CD8-positive, alpha-beta memory T cell (primary cell): ENCODE measurements at regions not wholly inside any gene's neighbourhood (a gene's known extent, or its start where the extent isn't known, plus 50 kb on each side); places are given as distances from the start of the nearest gene placed in this dataset.
"Not testable (repeated sequence)": the region's sequence is repeated elsewhere in the genome, so short reads cannot be mapped to it uniquely, and the experiment has no call there.

Experiments
- CTCF ChIA-PET: fragments of 350-600 bp; sonication (Branson Sonifier 250); formaldehyde crosslinking; loops from one replicate; lab custom pipeline; 2021; ENCODE audit warnings: antibody characterized with exemption; lab: Charles Lee
- POLR2A ChIA-PET: fragments of 350-600 bp; sonication (Branson Sonifier 250); formaldehyde crosslinking; loops from one replicate; lab custom pipeline; 2021; ENCODE audit warnings: antibody characterized with exemption; lab: Charles Lee
- DNase-seq, 5 donors: peaks; one replicate each; pipeline versions ENCODE4 v3.0.0 to v3.0.0-alpha.2; 2020 to 2022; ENCODE audit warnings: mixed read lengths in 1 of 5
- H3K27ac ChIP-seq: one replicate; pipeline ENCODE4 v1.7.0; 2013; ENCODE audit warnings: low read depth, mild to moderate bottlenecking, low read length, moderate library complexity
- H3K27me3 ChIP-seq: 2 replicates; pipeline ENCODE4 v1.7.0; 2013; ENCODE audit warnings: low read length, mild to moderate bottlenecking; ENCODE audit not compliant: insufficient read depth, poor library complexity, severe bottlenecking
- H3K36me3 ChIP-seq: 2 replicates; pipeline ENCODE4 v1.7.0; 2013; ENCODE audit warnings: mild to moderate bottlenecking, low read length, moderate library complexity; ENCODE audit not compliant: insufficient read depth
- H3K4me1 ChIP-seq: 2 replicates; pipeline ENCODE4 v1.7.0; 2013; ENCODE audit warnings: mild to moderate bottlenecking, low read length, moderate library complexity; ENCODE audit not compliant: insufficient read depth
- H3K4me3 ChIP-seq: 2 replicates; pipeline ENCODE4 v1.7.0; 2013; ENCODE audit warnings: mild to moderate bottlenecking, low read length
- H3K9me3 ChIP-seq: 2 replicates; pipeline ENCODE4 v1.7.0; 2013; ENCODE audit warnings: mild to moderate bottlenecking, low read length
- H3K27ac Mint-ChIP-seq, 8 donors: one replicate each; pipeline ENCODE4 v1.8.0; 2020 to 2021; ENCODE audit warnings: mixed read lengths in 8 of 8, mild to moderate bottlenecking in 6 of 8, inconsistent platforms in 3 of 8, moderate library complexity in 3 of 8
- H3K27me3 Mint-ChIP-seq, 2 donors: one replicate each; pipeline ENCODE4 v1.8.0; 2020 to 2021; ENCODE audit warnings: mixed read lengths in 2 of 2, mild to moderate bottlenecking in 1 of 2, moderate library complexity in 1 of 2
- H3K36me3 Mint-ChIP-seq, 3 donors: one replicate each; pipeline ENCODE4 v1.8.0; 2020 to 2021; ENCODE audit warnings: mixed read lengths in 3 of 3, inconsistent platforms in 1 of 3, mild to moderate bottlenecking in 1 of 3
- H3K4me1 Mint-ChIP-seq, 3 donors: one replicate each; pipeline ENCODE4 v1.8.0; 2020 to 2021; ENCODE audit warnings: mixed read lengths in 3 of 3, inconsistent platforms in 1 of 3, mild to moderate bottlenecking in 1 of 3
- H3K4me3 Mint-ChIP-seq, 7 donors: one replicate each; pipeline ENCODE4 v1.8.0; 2020 to 2021; ENCODE audit warnings: mixed read lengths in 7 of 7, mild to moderate bottlenecking in 6 of 7, moderate library complexity in 4 of 7, inconsistent platforms in 2 of 7
- H3K9me3 Mint-ChIP-seq, 5 donors: one replicate each; pipeline ENCODE4 v1.8.0; 2020 to 2022; ENCODE audit warnings: mixed read lengths in 5 of 5, mild to moderate bottlenecking in 3 of 5, moderate library complexity in 2 of 5, inconsistent platforms in 1 of 5

DNA sequence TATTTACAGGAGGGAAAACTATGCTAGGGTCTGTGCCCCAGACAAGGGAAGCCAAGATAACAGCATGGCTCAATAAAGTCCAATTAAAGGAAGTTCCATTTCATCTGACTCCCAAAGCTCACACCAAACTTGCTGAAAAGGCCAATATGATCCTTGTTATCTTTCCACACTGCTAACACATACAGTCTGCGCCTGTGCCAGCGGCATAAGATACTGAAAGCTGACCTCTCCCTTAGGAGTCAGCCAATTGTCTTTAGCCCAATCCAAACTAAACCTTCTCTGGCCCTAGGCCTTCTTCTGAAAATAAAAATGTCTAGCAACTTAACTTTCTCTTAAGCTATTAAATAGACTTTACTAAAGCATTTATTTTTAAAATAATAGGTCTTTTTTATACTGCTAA lies 179.0 kb upstream of the PLD5 start:
- Mint-ChIP-seq H3K27me3 (no peaks in the 10 kb centered on the region), H3K9me3 (no peaks in the 10 kb centered on the region), H3K4me1 (no peaks in the 10 kb centered on the region), H3K27ac (no peak overlapping the region), H3K36me3 (no peaks in the 10 kb centered on the region), H3K4me3 (no peak overlapping the region)
- ChIA-PET CTCF (no interaction called here), POLR2A (no interaction called here)
- Histone ChIP-seq H3K36me3 (no peaks in the 10 kb centered on the region), H3K9me3 (no peaks in the 10 kb centered on the region), H3K27ac (no peak overlapping the region), H3K4me3 (no peak overlapping the region), H3K4me1 (no peaks in the 10 kb centered on the region), H3K27me3 (no peaks in the 10 kb centered on the region)
- DNase-seq = no peak

DNA sequence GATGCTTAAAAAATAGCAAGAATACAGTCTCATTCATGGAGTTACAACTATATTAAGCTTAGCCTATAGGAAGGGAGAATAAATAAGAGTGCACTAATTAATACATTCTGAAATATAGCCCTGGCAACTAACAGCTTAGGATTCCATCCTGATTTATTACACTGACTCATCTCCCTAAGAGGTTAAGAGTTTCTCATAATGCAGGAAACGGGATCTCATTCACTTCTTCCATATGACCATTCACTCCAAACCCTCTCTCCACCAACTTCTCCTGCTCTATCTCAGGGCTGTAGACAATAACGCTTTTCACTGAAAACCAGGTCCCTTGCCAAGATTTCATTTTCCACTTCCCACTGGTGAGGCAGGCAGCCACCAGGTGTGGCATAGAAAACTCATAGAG lies 168.5 kb upstream of the PLD5 start:
- no peak overlapping the region for H3K4me3 Mint-ChIP-seq

DNA sequence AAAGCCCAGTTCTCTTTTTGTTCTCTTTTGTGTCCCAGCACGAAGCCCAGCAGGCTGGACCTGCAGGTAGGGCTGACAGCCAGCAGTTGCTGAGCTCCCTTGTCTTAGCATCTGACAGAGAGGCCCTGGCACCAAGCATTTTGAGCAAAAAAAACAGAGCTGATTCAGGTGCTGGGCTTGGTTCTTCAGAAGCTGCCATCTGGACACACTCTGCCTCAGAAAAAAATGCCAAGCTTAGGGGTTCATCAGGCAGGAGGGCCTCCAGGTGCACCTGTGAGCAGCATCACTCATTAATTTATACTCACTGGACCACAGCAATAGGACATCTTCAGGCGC lies 167.1 kb upstream of the PLD5 start:
- H3K27me3 Mint-ChIP-seq = no peaks in the 10 kb centered on the region
- Histone ChIP-seq H3K36me3 (no peaks in the 10 kb centered on the region), H3K9me3 (no peaks in the 10 kb centered on the region), H3K4me1 (no peaks in the 10 kb centered on the region), H3K27me3 (no peaks in the 10 kb centered on the region), H3K4me3 (no peak overlapping the region), H3K27ac (no peak overlapping the region)
- no peak for DNase-seq
- H3K27ac Mint-ChIP-seq = no peak overlapping the region
- no peaks in the 10 kb centered on the region for H3K4me1 Mint-ChIP-seq
- no peaks in the 10 kb centered on the region for H3K36me3 Mint-ChIP-seq
- peaks cover 0 to 3% (median 0%) of the 10 kb centered on the region in 5 donors for H3K9me3 Mint-ChIP-seq
- CTCF ChIA-PET = no interaction called here
- POLR2A ChIA-PET = no interaction called here
- H3K4me3 Mint-ChIP-seq = no peak overlapping the region

More for the DNA sequence above, 168.5 kb upstream of the PLD5 start:
- Histone ChIP-seq H3K27ac (no peak overlapping the region), H3K4me3 (no peak overlapping the region), H3K4me1 (no peaks in the 10 kb centered on the region), H3K27me3 (no peaks in the 10 kb centered on the region), H3K36me3 (no peaks in the 10 kb centered on the region), H3K9me3 (no peaks in the 10 kb centered on the region)
- no peak for DNase-seq
- Mint-ChIP-seq H3K27ac (no peak overlapping the region), H3K4me1 (no peaks in the 10 kb centered on the region), H3K36me3 (no peaks in the 10 kb centered on the region), H3K9me3 (no peaks in the 10 kb centered on the region), H3K27me3 (peaks cover 0 to 1% of the 10 kb centered on the region in 2 donors)
- CTCF ChIA-PET = no interaction called here
- POLR2A ChIA-PET = no interaction called here

DNA sequence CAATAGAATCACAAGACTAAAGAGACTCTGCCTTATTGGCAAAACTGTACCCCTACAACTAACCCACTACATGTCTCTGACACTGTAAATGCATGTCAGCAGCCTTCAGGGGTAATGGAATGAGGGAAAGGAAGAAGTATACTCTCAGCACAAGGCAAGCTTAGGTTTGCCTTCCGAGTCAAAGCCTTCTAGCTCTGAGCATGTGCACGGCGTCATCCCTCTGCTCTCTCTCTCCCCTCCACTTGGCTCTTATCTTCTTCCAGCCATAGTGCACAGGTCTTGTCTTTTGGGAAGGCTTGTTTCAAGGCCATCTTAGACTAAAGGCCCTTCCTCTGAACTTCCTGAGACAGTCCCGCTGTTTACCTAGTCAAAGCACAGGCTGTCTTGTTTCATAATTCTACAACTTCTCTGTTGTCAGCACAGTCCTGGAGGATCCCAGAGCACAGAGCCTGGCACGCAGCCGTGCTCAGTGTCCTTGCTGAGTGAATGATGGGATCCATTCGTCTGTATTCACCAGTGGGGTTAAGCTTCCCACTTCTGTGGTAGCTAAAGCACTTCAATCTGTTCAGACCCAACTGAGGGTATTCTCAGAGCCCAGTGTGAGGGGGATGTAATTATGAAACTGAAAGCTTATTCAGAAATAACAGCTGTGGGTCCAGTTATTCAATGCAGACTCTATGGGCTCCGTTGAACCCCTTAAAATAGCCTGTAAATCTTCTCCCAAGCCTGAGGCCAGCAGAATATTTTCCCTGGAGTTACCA lies 166.5 kb upstream of the PLD5 start:
- no peaks in the 10 kb centered on the region for H3K36me3 Mint-ChIP-seq
- H3K27me3 ChIP-seq = no peaks in the 10 kb centered on the region
- peak overlapping the region in 2 of 8 donors; percentile 50 to 57 for H3K27ac Mint-ChIP-seq
- ChIA-PET CTCF (no interaction called here), POLR2A (no interaction called here)
- no peak overlapping the region for H3K4me3 Mint-ChIP-seq
- H3K9me3 ChIP-seq = no peaks in the 10 kb centered on the region
- H3K36me3 ChIP-seq = no peaks in the 10 kb centered on the region
- no peak overlapping the region for H3K27ac ChIP-seq
- no peaks in the 10 kb centered on the region for H3K4me1 Mint-ChIP-seq
- peaks cover 0 to 3% (median 0%) of the 10 kb centered on the region in 5 donors for H3K9me3 Mint-ChIP-seq
- H3K27me3 Mint-ChIP-seq = no peaks in the 10 kb centered on the region
- no peaks in the 10 kb centered on the region for H3K4me1 ChIP-seq
- no peak for DNase-seq
- H3K4me3 ChIP-seq = no peak overlapping the region

DNA sequence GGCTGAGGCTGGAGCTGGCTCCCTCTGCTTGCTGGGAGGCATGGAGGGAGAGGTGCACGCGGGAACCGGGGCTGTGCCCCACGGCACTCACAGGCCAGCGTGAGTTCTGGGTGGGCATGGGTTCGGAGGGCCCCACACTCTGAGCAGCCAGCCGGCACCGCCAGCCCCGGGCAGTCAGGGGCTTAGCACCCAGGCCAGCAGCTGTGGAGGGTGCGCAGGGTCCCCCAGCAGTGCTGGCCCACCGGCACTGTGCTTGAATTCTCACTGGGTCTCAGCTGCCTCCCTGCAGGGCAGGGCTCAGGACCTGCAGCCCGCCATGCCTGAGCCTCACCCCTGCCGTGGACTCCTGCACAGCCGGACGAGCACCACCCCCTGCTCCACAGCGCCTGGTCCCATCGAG lies 164.9 kb upstream of the PLD5 start:
- H3K27ac Mint-ChIP-seq = no peak overlapping the region
- POLR2A ChIA-PET = no interaction called here
- Histone ChIP-seq H3K36me3 (no peaks in the 10 kb centered on the region), H3K27ac (no peak overlapping the region), H3K9me3 (no peaks in the 10 kb centered on the region), H3K27me3 (no peaks in the 10 kb centered on the region), H3K4me3 (no peak overlapping the region), H3K4me1 (no peaks in the 10 kb centered on the region)
- H3K27me3 Mint-ChIP-seq = no peaks in the 10 kb centered on the region
- no peaks in the 10 kb centered on the region for H3K36me3 Mint-ChIP-seq
- H3K9me3 Mint-ChIP-seq = peaks cover 0 to 3% (median 0%) of the 10 kb centered on the region in 5 donors
- DNase-seq = peak in 1 of 5 donors; percentile 36
- H3K4me3 Mint-ChIP-seq = no peak overlapping the region
- H3K4me1 Mint-ChIP-seq = no peaks in the 10 kb centered on the region
- CTCF ChIA-PET = no interaction called here

DNA sequence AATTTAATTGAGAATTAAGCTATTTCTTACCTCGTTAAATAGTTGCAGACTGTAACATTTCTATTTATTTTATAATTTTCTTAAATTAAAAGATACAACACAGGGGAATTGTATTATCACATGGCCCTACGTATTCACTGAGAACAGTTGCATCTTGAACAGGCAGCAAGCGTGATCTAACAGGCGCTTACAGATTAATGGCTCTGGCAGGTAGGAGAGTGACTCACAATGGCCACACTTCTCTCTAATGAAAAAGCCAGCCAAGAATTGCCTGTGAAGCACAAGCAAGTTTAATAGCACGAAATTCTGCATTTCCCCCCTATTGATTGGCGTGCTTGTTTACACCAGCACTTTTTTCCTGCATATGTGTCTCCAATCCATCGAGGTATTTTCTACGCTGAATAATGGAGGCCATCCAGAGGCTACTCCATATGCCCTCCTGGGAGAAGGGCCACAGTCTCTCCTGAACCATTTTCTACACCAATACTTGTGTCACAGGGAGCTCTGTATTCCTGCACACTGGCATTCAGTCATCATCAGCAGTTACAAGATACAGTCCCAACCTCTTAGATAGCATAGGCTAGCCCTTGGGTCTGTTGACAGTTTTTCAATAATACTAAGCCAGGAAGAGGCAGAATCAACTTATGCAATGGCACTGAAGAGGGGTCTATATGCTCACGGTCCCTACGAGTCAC lies 150.6 kb upstream of the PLD5 start:
- H3K4me3 ChIP-seq = no peak overlapping the region
- no peak for DNase-seq
- Mint-ChIP-seq H3K4me3 (no peak overlapping the region), H3K9me3 (peaks cover 0 to 7% (median 0%) of the 10 kb centered on the region in 5 donors), H3K4me1 (no peaks in the 10 kb centered on the region), H3K27ac (no peak overlapping the region), H3K36me3 (no peaks in the 10 kb centered on the region), H3K27me3 (no peaks in the 10 kb centered on the region)
- H3K36me3 ChIP-seq = no peaks in the 10 kb centered on the region
- CTCF ChIA-PET = no interaction called here
- no peak overlapping the region for H3K27ac ChIP-seq
- POLR2A ChIA-PET = no interaction called here
- H3K27me3 ChIP-seq = no peaks in the 10 kb centered on the region
- no peaks in the 10 kb centered on the region for H3K9me3 ChIP-seq
- no peaks in the 10 kb centered on the region for H3K4me1 ChIP-seq

DNA sequence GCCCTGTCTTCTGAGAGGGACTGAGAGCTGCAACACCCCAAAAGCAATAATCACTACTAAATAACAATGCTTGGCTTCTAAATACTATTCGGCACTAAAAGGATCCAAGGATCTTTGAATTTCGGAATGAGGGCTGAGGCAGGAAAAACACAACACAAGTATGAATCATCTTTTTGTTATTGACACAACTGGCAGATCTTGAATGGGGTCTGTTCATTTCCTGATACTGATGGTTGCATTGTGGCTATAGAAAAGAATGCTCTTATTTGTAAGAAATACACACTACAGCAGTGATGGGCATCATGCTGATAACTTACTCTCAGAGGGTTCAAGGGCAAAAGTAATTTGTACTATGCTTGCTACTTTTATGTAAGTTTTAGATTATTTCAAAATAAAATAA lies 149.2 kb upstream of the PLD5 start:
- Histone ChIP-seq H3K9me3 (no peaks in the 10 kb centered on the region), H3K27me3 (no peaks in the 10 kb centered on the region), H3K4me3 (no peak overlapping the region), H3K36me3 (no peaks in the 10 kb centered on the region), H3K27ac (no peak overlapping the region), H3K4me1 (no peaks in the 10 kb centered on the region)
- no peak overlapping the region for H3K27ac Mint-ChIP-seq
- ChIA-PET POLR2A (no interaction called here), CTCF (no interaction called here)
- no peaks in the 10 kb centered on the region for H3K36me3 Mint-ChIP-seq
- H3K4me1 Mint-ChIP-seq = no peaks in the 10 kb centered on the region
- H3K9me3 Mint-ChIP-seq = peaks cover 0 to 5% (median 0%) of the 10 kb centered on the region in 5 donors
- H3K27me3 Mint-ChIP-seq = no peaks in the 10 kb centered on the region
- no peak overlapping the region for H3K4me3 Mint-ChIP-seq
- no peak for DNase-seq

DNA sequence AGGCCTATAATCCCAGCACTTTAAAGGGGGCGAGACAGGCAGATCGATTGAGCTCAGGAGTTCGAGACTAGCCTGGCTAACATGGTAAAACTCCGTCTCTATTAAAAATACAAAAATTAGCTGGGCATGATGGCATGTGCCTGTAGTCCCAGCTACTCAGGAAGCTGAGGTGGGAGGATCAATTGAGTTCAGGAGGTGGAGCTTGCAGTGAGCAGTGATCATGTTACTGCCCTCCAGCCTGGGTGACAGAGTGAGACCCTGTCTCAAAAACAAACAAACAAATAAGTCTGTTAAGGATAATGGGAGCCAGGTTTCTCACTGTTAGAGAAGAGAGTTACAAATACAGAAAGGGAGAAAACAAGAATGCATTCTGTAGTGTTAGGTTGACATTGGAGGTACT lies 148.7 kb upstream of the PLD5 start:
- H3K9me3 ChIP-seq, H3K27me3 ChIP-seq, POLR2A ChIA-PET, H3K27ac Mint-ChIP-seq, H3K4me3 ChIP-seq, DNase-seq, H3K27me3 Mint-ChIP-seq, H3K4me1 Mint-ChIP-seq, H3K36me3 Mint-ChIP-seq, H3K9me3 Mint-ChIP-seq, H3K4me3 Mint-ChIP-seq, H3K27ac ChIP-seq, H3K4me1 ChIP-seq, CTCF ChIA-PET, H3K36me3 ChIP-seq: not testable (repeated sequence)
